Inflammatory macrophage (primary cell): ENCODE measurements at regions not wholly inside any gene's neighbourhood (a gene's known extent, or its start where the extent isn't known, plus 50 kb on each side); places are given as distances from the start of the nearest gene placed in this dataset.

ENCODE experiments used
- DNase-seq, 2 donors: peaks; one replicate each; pipeline ENCODE4 v3.0.0-alpha.2; 2020 to 2022

- no peak for DNase-seq
Measured at GRCh38 chr1:195332102-195332501, 1276.1 kb downstream of the KCNT2 start.

- DNase-seq: no peak
Measured at GRCh38 chr1:195328681-195329080, 1279.6 kb downstream of the KCNT2 start.

- no peak for DNase-seq
Measured at GRCh38 chr1:195328102-195328501, 1280.1 kb downstream of the KCNT2 start.

DNA sequence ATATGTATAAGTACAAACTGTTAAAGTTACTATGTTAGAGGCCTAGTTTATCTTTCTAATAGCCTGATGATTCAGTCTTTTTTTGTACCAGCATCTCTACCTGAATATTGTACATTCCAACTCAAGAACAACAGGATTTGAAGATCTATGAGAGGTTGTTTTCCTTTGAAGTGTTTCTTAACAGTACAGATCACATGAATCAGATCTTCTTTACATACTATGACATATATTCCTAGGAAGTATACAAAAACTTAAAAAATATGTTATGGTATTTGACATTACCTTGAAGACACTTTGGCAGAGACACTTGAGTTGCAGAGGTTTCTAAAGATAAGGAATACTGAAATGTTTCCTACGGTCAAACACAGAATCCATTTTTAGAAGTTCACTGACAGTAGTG is 1280.9 kb downstream of the KCNT2 start:
- no peak for DNase-seq

DNA sequence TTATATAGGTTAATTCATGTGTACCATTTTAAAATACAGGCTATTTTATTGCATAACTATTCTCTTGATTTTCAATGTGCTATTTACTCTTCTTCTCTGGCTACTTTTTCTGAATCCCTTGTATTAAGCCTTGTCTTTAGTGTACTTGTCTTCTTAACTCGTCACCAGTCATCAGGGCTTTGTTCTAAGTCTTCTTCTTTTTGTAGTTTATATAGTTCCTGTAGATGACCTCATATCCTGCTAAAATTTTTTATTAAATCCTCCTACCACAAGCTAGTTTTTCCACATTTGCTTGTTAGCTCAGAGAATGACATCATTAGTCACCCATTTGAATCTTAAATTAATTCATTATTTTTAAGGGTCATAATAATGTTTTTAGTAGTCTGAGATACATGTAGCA is 1281.9 kb downstream of the KCNT2 start:
- no peak for DNase-seq

DNA sequence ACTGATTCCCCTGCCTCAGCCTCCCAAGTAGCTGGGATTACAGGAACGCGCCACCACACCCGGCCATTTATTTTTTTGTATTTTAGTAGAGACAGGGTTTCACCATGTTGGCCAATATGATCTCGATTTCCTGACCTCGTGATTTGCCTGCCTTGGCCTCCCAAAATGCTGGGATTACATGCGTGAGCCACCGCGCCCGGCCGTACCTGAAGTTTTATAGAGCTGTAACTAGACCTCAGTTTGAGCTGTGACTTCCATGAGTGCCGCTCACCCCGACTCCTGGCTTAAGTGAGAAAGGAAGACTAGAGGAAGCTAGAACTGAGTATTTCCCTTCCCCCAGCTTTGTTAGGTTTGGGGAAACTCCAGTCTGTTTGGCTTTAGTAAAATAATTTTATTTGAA is 1283.1 kb downstream of the KCNT2 start:
- no peak for DNase-seq

DNA sequence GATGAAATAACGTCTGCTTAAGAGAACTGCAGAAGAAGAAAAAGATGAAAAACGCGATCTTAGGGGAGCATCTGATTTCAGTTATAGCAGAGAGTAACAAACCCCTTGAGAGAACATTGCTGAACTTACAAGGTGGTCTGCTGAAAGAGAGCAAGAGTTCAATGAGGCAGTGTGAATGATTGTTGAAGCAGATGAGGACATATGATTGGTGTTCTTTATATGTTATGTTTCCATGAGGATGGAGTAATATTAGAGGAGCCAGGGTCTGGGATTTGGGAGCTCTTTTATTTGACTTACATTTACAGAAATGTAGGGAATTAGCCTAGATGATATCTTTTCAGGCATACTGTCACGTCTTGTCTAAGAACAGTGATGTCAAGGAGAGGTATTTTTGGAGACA is 1302.0 kb downstream of the KCNT2 start:
- DNase-seq: no peak

DNA sequence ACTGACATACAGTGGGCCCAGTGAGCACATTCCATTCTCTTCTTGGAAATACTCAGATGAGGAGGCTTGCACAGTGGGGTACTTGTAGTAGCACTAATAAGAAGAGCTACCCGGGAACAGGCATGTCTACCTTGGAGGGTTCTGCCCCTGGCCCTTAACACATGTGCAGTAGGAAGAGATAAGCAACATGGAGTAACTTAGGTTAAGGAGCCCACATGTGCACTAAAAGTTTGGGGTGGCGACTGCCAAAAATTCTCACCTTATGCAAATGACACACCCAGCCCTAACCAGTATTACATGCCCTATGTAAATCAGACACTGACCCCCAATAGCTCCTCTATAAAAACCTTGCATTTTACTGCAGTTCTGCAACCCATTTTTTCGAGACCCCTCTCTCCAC is 1313.3 kb downstream of the KCNT2 start:
- DNase-seq: no peak

GRCh38 chr1:195278644-195279043 is 1329.6 kb downstream of the KCNT2 start:
- no peak for DNase-seq

GRCh38 chr1:195275710-195276109 is 1332.5 kb downstream of the KCNT2 start:
- DNase-seq: no peak

- no peak for DNase-seq
Measured at GRCh38 chr1:195251900-195252299, 1356.3 kb downstream of the KCNT2 start.

- no peak for DNase-seq
Measured at GRCh38 chr1:195243492-195243891, 1364.7 kb downstream of the KCNT2 start.

DNA sequence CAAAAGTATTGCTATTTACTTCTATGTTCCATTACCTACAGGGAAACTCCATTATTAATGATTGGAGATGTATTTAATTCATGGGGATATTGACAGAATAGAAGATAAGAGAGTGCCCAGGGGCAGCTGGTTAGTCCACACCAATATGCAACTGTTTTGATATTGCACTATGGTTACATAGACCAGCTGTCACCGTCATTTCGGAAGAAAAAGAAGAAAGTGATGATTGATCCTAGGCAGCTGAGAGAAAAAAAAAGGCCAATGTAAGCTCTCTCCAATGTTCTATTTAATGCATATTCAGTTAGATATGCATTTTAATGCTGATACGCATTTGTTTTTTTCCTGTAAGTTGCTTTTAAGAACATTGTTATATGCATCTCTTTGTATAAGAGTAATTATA is 1367.2 kb downstream of the KCNT2 start:
- no peak for DNase-seq

DNA sequence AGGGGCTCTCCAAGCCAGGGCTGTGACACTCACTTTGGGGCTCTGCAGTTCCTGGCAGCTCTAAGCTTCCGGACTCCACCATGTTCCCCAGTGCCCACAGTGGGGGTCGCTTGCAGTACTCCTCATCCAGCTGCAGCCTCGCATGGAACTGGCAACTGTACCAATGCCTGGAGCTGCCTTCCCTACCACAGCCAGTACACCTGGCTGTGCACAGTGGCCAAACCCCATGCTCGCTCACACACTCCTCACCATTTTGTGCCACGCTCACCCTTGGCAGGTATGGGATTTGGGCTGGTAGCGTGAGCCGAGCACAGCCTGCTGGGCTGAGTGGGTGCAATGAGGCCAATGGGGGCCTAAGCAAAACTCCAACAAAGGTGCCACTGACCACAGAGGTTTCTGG is 1369.9 kb downstream of the KCNT2 start:
- no peak for DNase-seq

- DNase-seq: no peak
Measured at GRCh38 chr1:195236991-195237889, 1371.0 kb downstream of the KCNT2 start.

- DNase-seq: no peak
Measured at GRCh38 chr1:195218428-195219212, 1389.6 kb downstream of the KCNT2 start.

DNA sequence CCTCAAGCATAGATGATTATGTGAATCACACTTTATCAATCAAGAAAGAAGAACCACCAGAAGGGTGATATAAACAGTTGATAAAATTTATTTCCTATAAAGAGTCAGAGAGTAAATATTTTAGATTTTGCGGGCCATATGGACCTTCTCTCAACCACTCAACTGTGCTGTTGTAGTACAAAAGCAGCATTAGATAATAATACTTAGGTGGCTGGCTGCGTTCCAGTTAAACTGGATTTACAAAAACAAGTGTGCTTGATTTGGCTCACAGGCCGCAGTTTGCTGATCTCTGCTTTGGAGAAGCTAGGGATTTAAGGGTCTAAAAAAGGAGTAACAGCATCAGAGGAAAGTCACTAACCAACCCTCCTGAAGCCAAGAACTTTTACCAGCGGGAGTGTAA is 1406.0 kb downstream of the KCNT2 start:
- DNase-seq: no peak

DNA sequence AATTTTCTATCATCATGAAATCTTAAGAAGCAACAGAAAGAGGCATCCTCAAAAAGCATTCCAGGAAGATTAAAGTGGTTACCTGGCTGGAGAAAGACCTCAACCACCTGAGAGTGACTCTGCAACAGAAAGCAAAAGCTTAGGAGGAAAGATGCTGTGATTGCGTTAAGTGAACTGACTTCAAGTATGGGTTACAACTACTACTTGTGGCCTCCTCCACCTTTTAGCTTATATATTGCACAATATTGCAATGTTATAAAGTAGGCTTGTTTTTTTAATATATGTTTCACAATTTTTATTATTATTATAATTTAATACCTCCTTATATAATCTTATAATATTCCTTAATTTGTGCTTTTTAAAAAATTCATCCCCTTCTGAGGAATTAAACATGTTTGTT is 1407.5 kb downstream of the KCNT2 start:
- no peak for DNase-seq

- no peak for DNase-seq
Measured at GRCh38 chr1:195197116-195197515, 1411.1 kb downstream of the KCNT2 start.

GRCh38 chr1:195195423-195196057 is 1412.7 kb downstream of the KCNT2 start:
- no peak for DNase-seq

DNA sequence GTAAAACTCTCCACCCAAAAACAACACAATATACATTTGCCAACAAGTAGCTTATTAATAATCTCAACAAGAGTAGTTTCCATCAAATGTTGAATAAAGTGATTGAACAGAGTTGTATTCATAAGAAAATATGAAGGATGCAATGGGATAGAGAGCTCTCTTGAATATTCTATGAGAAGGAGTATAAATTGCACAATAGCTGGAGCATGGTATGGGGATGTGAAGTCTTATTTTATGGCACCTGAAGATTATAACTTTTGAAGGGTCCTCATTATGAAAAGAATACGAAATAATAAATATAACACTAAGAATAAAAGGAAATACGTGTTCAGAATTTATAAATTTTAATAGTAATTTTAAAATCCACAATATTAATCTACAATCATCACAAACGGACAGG is 1415.1 kb downstream of the KCNT2 start:
- no peak for DNase-seq

- no peak for DNase-seq
Measured at GRCh38 chr1:195188821-195189220, 1419.4 kb downstream of the KCNT2 start.

DNA sequence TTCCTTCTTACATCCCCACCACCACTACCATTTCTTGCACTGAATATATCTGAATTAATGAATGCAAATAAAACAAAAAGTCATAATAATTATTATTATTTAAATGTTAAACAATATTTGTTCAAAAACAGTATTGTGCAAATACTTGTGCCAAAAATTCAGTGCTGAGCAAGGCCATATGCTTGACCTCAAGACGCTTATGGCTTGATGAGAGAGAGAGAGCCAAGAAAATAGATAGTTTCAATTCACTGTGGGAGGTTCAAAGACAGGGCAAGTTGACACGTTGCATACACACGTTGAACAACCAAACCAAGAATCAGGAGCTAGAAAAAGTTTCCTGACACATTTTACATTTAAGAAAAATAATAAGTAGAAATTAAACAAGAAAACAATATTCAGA is 1421.7 kb downstream of the KCNT2 start:
- no peak for DNase-seq

- DNase-seq: no peak
Measured at GRCh38 chr1:195185736-195186135, 1422.5 kb downstream of the KCNT2 start.
